AG09309 (cell line): ENCODE measurements at regions not wholly inside any gene's neighbourhood (a gene's known extent, or its start where the extent isn't known, plus 50 kb on each side); places are given as distances from the start of the nearest gene placed in this dataset.
"Not testable (repeated sequence)": the region's sequence is repeated elsewhere in the genome, so short reads cannot be mapped to it uniquely, and the experiment has no call there.

Experiments
- DNase-seq: peaks from one replicate; pipeline ENCODE4 v3.0.0-alpha.2; 2010; ENCODE audit warnings: low read depth
- H3K4me3 ChIP-seq: 2 replicates; pipeline ENCODE4 v1.5.1; 2011; ENCODE audit warnings: mild to moderate bottlenecking, low read depth, low read length, moderate library complexity; ENCODE audit not compliant: control insufficient read depth
- TF ChIP-seq, protein P1 (sequence below): IDR thresholded peaks from 2 replicates; pipeline ENCODE4 v1.5.1; 2011; ENCODE audit warnings: mild to moderate bottlenecking, low read depth, low read length, inconsistent platforms; ENCODE audit not compliant: insufficient read depth, control insufficient read depth; ENCODE audit errors: missing control alignments

DNA sequence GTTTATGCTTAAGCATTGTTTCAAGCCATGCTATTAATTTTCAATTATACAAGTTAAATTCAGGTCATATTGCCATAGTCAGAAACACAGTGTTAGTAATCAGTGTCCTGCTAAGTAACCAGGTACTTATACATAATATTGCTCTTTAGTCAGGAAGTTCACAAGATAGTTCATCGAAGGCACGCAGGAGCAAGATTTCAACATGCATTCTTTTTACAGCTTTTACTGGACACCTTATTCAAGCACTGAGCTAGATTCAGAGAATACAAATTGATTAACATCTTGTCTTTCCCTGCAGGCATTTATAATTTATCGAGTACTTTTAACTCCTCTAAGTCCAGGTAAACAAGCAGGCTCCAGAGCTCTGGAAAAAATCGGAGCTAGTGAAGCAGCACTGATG is 202.3 kb upstream of the BRINP3 start:
- no peak for DNase-seq
- no peak overlapping the region for H3K4me3 ChIP-seq
- TF ChIP-seq, protein P1, sequence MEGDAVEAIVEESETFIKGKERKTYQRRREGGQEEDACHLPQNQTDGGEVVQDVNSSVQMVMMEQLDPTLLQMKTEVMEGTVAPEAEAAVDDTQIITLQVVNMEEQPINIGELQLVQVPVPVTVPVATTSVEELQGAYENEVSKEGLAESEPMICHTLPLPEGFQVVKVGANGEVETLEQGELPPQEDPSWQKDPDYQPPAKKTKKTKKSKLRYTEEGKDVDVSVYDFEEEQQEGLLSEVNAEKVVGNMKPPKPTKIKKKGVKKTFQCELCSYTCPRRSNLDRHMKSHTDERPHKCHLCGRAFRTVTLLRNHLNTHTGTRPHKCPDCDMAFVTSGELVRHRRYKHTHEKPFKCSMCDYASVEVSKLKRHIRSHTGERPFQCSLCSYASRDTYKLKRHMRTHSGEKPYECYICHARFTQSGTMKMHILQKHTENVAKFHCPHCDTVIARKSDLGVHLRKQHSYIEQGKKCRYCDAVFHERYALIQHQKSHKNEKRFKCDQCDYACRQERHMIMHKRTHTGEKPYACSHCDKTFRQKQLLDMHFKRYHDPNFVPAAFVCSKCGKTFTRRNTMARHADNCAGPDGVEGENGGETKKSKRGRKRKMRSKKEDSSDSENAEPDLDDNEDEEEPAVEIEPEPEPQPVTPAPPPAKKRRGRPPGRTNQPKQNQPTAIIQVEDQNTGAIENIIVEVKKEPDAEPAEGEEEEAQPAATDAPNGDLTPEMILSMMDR: no peak

DNA sequence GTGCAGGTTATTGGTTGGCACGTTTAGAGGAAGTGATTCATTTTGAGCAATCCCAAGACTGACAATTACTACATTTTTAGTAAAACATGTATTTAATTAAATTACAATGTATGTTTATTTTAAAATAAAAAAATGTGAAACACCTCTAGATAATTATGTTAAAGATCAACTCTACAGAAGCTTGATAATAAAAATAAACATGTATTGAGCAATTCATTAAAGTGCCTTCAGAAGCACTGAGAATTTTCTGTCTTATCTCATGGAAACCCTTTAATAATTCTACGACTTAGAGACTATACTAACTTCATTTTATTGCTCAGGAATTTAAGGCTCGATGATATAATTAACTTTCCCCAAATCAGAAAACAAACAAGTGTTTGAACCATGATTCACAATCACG is 208.0 kb upstream of the BRINP3 start:
- no peak for DNase-seq
- no peak overlapping the region for H3K4me3 ChIP-seq
- TF ChIP-seq, protein P1: no peak

DNA sequence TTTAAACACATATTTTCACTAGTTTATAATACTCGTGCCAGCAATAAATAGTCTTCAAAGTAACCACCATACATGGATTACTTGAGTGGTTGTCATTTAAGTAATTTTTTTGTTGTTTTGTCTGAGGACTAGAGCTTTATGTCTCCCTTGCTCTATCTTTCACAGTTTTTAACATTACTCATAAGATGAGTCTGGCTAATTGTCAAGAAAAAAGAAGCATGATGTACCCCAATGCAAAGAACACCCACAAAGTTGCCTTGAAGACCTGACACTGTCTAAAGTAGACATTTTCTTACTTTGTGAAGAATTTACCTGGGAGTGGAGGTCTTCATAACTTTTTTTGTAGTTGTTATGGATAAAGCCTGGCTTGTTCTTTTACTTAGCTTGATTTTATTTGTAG is 210.4 kb upstream of the BRINP3 start:
- no peak overlapping the region for H3K4me3 ChIP-seq
- TF ChIP-seq, protein P1: no peak
- no peak for DNase-seq

DNA sequence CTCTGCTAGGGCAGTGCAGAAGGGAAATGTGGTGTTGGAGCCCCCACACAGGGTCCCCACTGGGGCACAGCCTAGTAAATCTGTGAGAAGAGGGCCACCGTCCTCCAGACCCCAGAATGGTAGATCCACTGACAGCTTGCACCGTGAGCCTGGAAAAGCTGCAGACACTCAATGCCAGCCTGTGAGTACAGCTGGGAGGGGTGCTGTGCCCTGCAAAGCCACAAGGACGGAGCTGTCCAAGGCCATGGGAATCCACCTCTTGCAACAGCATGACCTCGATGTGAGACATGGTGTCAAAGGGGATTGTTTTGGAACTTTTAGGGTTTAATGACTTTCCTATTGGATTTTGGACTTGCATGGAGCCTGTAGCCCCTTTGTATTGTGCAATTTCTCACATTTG is 220.8 kb upstream of the BRINP3 start:
- H3K4me3 ChIP-seq, DNase-seq: not testable (repeated sequence)

DNA sequence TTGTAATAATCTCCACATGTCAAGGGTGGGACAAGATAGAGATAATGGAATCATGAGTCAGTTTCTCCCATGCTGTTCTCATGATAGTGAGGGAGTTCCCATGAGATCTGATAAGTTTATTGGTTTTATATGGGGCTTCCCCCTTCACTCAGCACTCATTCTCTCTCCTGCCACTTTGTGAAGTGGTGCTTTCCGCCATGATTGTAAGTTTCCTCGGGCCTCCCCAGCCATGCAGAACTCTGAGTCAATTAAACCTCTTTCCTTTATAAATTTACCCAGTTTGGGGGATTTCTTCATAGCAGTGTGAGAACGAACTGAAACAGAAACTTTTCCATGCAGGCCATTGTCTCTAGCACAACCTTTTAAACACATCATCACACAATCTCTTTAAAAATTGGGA is 221.5 kb upstream of the BRINP3 start:
- no peak for DNase-seq
- TF ChIP-seq, protein P1: no peak
- H3K4me3 ChIP-seq: no peak overlapping the region

DNA sequence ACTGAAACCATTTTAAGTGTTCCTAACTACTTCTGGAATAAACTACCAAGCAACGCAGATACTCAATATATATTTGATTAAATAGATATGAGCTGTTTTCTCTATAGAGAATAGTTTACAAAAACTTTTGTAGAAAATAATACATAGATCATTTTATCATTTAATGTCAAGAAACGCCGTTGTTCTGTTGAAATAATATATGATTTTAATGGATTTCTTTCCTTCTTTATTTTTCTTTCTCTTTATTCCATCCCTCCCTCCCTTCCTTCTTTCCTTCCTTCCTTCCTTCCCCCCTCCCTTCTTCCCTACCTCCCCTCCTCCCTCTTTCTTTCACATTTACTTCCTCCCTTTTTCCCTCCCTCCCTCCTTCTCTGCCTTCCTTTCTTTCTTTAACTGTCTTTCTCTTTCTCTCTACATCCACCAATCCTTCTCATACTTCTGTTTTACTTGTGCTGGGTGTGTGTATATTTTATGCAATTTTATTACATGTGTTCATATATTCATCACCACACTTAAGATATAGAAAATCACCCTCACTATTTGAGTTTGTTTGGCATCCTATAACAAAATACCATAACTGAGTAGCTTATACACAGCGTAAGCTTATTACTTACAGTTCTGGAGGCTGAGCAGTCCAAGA is 230.9 kb upstream of the BRINP3 start:
- TF ChIP-seq, protein P1: no peak
- H3K4me3 ChIP-seq: no peak overlapping the region
- DNase-seq: no peak

DNA sequence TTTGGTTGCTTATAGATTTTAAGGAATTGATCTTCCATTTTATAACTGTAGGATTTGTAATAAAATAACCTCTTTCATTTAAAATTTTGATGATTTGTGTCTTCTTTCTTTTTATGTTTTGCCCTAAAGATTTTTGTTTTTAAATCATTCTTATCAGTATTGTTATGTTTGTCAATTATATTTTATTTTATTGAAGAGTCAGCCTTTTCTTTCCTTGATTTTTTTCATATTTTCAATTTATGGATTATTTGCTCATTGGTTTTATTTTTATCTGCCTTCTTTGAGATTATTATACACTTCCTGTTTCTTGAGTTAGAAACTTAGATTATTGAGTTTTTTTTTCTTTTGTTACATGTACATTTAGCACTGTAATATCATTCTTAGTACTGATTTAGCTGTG is 233.4 kb upstream of the BRINP3 start:
- no peak for DNase-seq

More for the DNA sequence above, 233.4 kb upstream of the BRINP3 start:
- TF ChIP-seq, protein P1: no peak
- no peak overlapping the region for H3K4me3 ChIP-seq
